Neural cell (in vitro differentiated cells): ENCODE measurements at regions not wholly inside any gene's neighbourhood (a gene's known extent, or its start where the extent isn't known, plus 50 kb on each side); places are given as distances from the start of the nearest gene placed in this dataset.

ENCODE experiments used
- CTCF ChIP-seq: fragments of 450-650 bp; IDR thresholded peaks from 2 replicates; pipeline ENCODE4 v1.5.1; 2014; ENCODE audit warnings: antibody characterized with exemption, mild to moderate bottlenecking, moderate library complexity; ENCODE audit not compliant: poor library complexity, severe bottlenecking
- EP300 ChIP-seq: fragments of 450-650 bp; conservative IDR thresholded peaks from 2 replicates; pipeline ENCODE4 v1.6.1; 2014; ENCODE audit warnings: antibody characterized with exemption, mild to moderate bottlenecking, moderate library complexity; ENCODE audit not compliant: poor library complexity, severe bottlenecking
- EZH2 ChIP-seq: fragments of 200-600, 300-800 bp; shearing (Covaris generic), sonication (generic); IDR thresholded peaks from 2 replicates; pipeline ENCODE4 v1.6.1; 2014; ENCODE audit warnings: antibody characterized with exemption, low read length, borderline replicate concordance, mild to moderate bottlenecking; ENCODE audit not compliant: insufficient read depth, poor library complexity, severe bottlenecking
- POLR2AphosphoS5 ChIP-seq: IDR thresholded peaks from 2 replicates; pipeline ENCODE4 v1.6.1; 2012
- RAD21 ChIP-seq: fragments of 450-650 bp; conservative IDR thresholded peaks from 2 replicates; pipeline ENCODE4 v1.6.1; 2014; ENCODE audit warnings: antibody characterized with exemption, mild to moderate bottlenecking, moderate library complexity
- REST ChIP-seq: IDR thresholded peaks from 2 replicates; pipeline ENCODE4 v1.6.1; 2012; ENCODE audit warnings: borderline replicate concordance
- SMC3 ChIP-seq: fragments of 450-650 bp; conservative IDR thresholded peaks from 2 replicates; pipeline ENCODE4 v1.6.1; 2014; ENCODE audit warnings: antibody characterized with exemption, mild to moderate bottlenecking, moderate library complexity; ENCODE audit not compliant: poor library complexity

GRCh38 chr5:3904584-3904983 is 309.0 kb downstream of the IRX1 start:
- TF ChIP-seq RAD21, result no peak
- TF ChIP-seq CTCF, result no peak
- no peak for TF ChIP-seq REST
- TF ChIP-seq POLR2AphosphoS5, result no peak
- TF ChIP-seq EZH2, result no peak
- TF ChIP-seq EP300, result no peak
- TF ChIP-seq SMC3, result no peak
